ENCODE measurements at regions not wholly inside any gene's neighbourhood (a gene's known extent, or its start where the extent isn't known, plus 50 kb on each side); places are given as distances from the start of the nearest gene placed in this dataset.

DNA sequence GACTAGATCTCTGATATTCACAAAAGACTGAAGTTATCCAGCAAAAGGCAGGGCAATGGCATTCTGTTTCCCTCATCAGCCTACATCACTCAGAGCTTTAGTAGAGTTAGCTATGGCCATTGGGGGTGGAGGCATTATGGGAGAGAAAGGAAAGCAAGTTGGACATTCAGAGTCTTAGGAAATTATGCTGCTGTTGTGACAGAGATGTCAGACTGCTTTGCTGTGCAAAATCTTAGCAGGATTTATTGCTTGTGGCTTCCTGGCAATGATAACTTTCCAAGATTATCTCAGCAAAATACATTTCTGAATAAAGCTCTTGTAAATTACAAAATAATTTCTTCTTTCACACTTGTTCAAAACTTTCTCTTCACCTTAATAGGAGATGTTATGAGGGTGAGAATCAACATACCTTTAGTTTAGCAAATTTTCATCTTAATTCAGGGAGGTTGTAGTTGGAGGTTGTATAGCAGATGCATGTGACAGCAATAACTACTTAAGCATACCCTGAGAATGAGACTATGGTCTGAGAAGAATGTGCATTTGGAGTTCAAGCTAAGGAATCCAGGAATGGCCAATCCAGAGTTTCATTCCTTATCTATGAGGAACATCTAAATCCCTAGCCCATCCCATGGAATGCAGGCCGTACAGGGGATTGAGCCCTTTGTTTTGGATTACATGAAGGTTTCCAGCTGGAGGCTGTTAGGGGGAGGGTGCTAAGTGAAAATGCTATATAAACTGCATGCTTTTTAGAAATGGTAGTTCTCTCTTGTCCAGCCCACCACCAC, 179.8 kb downstream of the HAO1 start:
- intact Hi-C loops (cut with DNase I): no loop called here
- Histone ChIP-seq H3K36me3 (no peaks in the 10 kb centered on the region), H3K9me3 (no peaks in the 10 kb centered on the region), H3K4me3 (replicated peaks in 1 of 3) (no peak overlapping the region), H3K27me3 (no peaks in the 10 kb centered on the region), H3K27ac (no peak overlapping the region), H3K4me1 (no peaks in the 10 kb centered on the region)
- 68 to 71% methylated on average over 1 of the region's 1 CpG for WGBS, 2 donors
- TF ChIP-seq, protein P1, sequence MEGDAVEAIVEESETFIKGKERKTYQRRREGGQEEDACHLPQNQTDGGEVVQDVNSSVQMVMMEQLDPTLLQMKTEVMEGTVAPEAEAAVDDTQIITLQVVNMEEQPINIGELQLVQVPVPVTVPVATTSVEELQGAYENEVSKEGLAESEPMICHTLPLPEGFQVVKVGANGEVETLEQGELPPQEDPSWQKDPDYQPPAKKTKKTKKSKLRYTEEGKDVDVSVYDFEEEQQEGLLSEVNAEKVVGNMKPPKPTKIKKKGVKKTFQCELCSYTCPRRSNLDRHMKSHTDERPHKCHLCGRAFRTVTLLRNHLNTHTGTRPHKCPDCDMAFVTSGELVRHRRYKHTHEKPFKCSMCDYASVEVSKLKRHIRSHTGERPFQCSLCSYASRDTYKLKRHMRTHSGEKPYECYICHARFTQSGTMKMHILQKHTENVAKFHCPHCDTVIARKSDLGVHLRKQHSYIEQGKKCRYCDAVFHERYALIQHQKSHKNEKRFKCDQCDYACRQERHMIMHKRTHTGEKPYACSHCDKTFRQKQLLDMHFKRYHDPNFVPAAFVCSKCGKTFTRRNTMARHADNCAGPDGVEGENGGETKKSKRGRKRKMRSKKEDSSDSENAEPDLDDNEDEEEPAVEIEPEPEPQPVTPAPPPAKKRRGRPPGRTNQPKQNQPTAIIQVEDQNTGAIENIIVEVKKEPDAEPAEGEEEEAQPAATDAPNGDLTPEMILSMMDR (IDR thresholded peaks at IDR 0.05): no peak
- no peak for TF ChIP-seq POLR2A (IDR thresholded peaks at IDR 0.05)
- no peak for DNase-seq

- no peak for TF ChIP-seq POLR2A (IDR thresholded peaks at IDR 0.05)
- TF ChIP-seq, protein P1 (IDR thresholded peaks at IDR 0.05): no peak
- intact Hi-C loops (cut with DNase I): no loop called here
- Histone ChIP-seq H3K27ac (no peak overlapping the region), H3K27me3 (no peaks in the 10 kb centered on the region), H3K4me3 (replicated peaks in 1 of 3) (no peak overlapping the region), H3K4me1 (no peaks in the 10 kb centered on the region), H3K36me3 (no peaks in the 10 kb centered on the region), H3K9me3 (no peaks in the 10 kb centered on the region)
- DNase-seq: no peak
- WGBS, 2 donors: 56 to 67% methylated on average over 2 of the region's 2 CpGs
Measured at GRCh38 chr20:7765221-7765620, 175.0 kb downstream of the HAO1 start.

GRCh38 chr20:7770046-7770445, 170.2 kb downstream of the HAO1 start:
- Histone ChIP-seq H3K27me3 (no peaks in the 10 kb centered on the region), H3K4me3 (replicated peaks in 1 of 3) (no peak overlapping the region), H3K36me3 (no peaks in the 10 kb centered on the region), H3K9me3 (no peaks in the 10 kb centered on the region), H3K4me1 (no peaks in the 10 kb centered on the region), H3K27ac (no peak overlapping the region)
- intact Hi-C loops (cut with DNase I): no loop called here
- DNase-seq: no peak
- TF ChIP-seq, protein P1 (IDR thresholded peaks at IDR 0.05): no peak
- TF ChIP-seq POLR2A (IDR thresholded peaks at IDR 0.05): no peak
- WGBS, 2 donors: 60 to 74% methylated on average over 2 of the region's 2 CpGs

DNA sequence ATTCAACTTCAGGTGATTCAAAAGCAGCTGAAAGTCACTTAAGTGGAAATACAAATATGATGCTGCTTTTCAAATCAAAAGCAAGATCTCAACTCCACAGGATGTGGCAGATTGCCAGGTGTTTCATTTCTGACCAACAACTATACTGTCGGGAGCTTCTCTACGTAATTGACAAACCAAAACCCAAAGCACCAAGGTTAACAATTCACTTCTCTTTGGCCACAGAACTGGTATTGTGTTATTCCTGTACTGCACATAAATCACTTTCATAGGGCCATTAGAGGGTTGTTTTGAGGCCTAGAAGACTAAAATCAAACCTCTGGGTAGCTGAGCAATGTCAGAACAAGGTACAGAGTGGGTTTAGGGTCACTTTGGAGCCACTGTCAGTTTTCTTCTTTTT, 169.7 kb downstream of the HAO1 start:
- Histone ChIP-seq H3K4me3 (replicated peaks in 1 of 3) (no peak overlapping the region), H3K27me3 (no peaks in the 10 kb centered on the region), H3K36me3 (no peaks in the 10 kb centered on the region), H3K9me3 (no peaks in the 10 kb centered on the region), H3K27ac (no peak overlapping the region), H3K4me1 (no peaks in the 10 kb centered on the region)
- intact Hi-C loops (cut with DNase I): no loop called here
- no peak for TF ChIP-seq POLR2A (IDR thresholded peaks at IDR 0.05)
- TF ChIP-seq, protein P1 (IDR thresholded peaks at IDR 0.05): no peak
- WGBS, 2 donors: 54 to 61% methylated on average over 2 of the region's 2 CpGs
- DNase-seq: no peak

DNA sequence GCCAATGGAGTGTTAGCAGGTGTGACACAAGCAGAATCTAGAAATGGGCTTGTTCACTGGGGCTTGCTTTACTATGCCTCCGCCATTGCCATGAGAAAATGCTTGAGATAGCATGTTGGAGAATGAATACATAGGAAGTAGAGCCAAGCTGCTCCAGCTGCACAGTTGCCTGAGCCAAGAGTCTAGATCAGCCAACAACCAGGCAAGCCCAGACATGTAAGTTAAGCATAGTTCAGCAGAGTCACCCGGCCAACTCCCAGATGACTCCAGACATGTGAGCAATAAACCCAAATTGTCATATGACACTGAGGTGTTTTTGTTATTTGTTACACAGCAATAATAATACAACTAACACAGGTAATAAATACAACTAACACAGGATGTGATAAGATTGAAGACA, 167.9 kb downstream of the HAO1 start:
- intact Hi-C loops (cut with DNase I): no loop called here
- H3K27ac ChIP-seq: no peak overlapping the region
- TF ChIP-seq, protein P1 (IDR thresholded peaks at IDR 0.05): no peak
- TF ChIP-seq POLR2A (IDR thresholded peaks at IDR 0.05): no peak

More for the DNA sequence above, 167.9 kb downstream of the HAO1 start:
- Histone ChIP-seq H3K27me3 (no peaks in the 10 kb centered on the region), H3K9me3 (no peaks in the 10 kb centered on the region), H3K36me3 (no peaks in the 10 kb centered on the region), H3K4me1 (no peaks in the 10 kb centered on the region), H3K4me3 (replicated peaks in 1 of 3) (no peak overlapping the region)
- no peak for DNase-seq
- 74 to 84% methylated on average over 2 of the region's 2 CpGs for WGBS, 2 donors
